OCI-LY7 (cell line): ENCODE measurements at regions not wholly inside any gene's neighbourhood (a gene's known extent, or its start where the extent isn't known, plus 50 kb on each side); places are given as distances from the start of the nearest gene placed in this dataset.

Experiments used
- CTCF ChIP-seq: fragments of 200-600 bp; sonication (generic); conservative IDR thresholded peaks from 2 replicates; pipeline ENCODE4 v1.5.1; 2014; ENCODE audit warnings: mild to moderate bottlenecking, antibody characterized with exemption, low read length, moderate library complexity, mixed read lengths
- EZH2phosphoT487 ChIP-seq: fragments of 200-600 bp; sonication (generic); IDR thresholded peaks from 2 replicates; pipeline ENCODE4 v1.6.1; 2018; ENCODE audit warnings: low read depth, borderline replicate concordance, mild to moderate bottlenecking, mixed run types, antibody characterized with exemption, low read length, moderate library complexity, mixed read lengths

- no peak for TF ChIP-seq CTCF
- no peak for TF ChIP-seq EZH2phosphoT487
These were observed 98.9 kb downstream of the HDGFL1 start for GRCh38 chr6:22668307-22668706.
